Transverse colon (tissue), 4 donors: ENCODE measurements at regions not wholly inside any gene's neighbourhood (a gene's known extent, or its start where the extent isn't known, plus 50 kb on each side); places are given as distances from the start of the nearest gene placed in this dataset.

Experiments
- EP300 ChIP-seq: sonication (generic); formaldehyde crosslinking; IDR thresholded peaks from one replicate; pipeline ENCODE4 v1.6.1; 2017; ENCODE audit warnings: antibody characterized with exemption, low read depth
- POLR2A ChIP-seq: fragments of 450-650 bp; IDR thresholded peaks from one replicate; pipeline ENCODE4 v1.6.1; 2016; ENCODE audit warnings: antibody characterized with exemption, mild to moderate bottlenecking, moderate library complexity
- POLR2AphosphoS5 ChIP-seq, 3 donors: sonication (generic); formaldehyde crosslinking; IDR thresholded peaks; one replicate each; pipeline ENCODE4 v1.6.1; 2016; ENCODE audit warnings: antibody characterized with exemption in 3 of 3
- TF ChIP-seq, protein P1 (sequence below), 5 experiments: fragments of 200-600 bp in 3 of 5; fragments of 450-650 bp in 2 of 5; sonication (generic) in 3 of 5; IDR thresholded peaks; 1 replicate in 2 of 5; 2 replicates in 3 of 5; pipeline ENCODE4 v1.5.1; 2016 to 2017; ENCODE audit warnings: antibody characterized with exemption in 5 of 5, inconsistent platforms in 3 of 5, mild to moderate bottlenecking in 2 of 5, moderate library complexity in 1 of 5

DNA sequence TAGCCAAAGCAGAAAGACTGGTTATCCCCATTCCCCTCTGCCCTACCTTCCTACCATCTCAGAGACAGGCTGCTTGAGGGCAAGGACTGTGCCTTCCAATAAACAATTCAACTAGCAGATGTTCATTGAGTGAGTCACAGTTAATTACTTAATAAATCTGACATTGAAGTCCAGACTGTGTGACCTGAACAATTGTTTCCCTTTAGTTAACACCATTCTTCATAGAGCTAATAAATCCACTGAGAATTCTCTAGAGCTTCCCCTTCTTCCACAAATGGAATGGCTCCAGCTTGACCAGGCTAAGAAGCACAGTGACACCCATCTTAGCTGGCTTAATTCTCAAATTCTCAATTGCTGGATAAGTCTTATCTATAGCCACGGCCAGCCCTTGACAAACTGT lies 61.9 kb upstream of the GJA5 start:
- TF ChIP-seq, protein P1, sequence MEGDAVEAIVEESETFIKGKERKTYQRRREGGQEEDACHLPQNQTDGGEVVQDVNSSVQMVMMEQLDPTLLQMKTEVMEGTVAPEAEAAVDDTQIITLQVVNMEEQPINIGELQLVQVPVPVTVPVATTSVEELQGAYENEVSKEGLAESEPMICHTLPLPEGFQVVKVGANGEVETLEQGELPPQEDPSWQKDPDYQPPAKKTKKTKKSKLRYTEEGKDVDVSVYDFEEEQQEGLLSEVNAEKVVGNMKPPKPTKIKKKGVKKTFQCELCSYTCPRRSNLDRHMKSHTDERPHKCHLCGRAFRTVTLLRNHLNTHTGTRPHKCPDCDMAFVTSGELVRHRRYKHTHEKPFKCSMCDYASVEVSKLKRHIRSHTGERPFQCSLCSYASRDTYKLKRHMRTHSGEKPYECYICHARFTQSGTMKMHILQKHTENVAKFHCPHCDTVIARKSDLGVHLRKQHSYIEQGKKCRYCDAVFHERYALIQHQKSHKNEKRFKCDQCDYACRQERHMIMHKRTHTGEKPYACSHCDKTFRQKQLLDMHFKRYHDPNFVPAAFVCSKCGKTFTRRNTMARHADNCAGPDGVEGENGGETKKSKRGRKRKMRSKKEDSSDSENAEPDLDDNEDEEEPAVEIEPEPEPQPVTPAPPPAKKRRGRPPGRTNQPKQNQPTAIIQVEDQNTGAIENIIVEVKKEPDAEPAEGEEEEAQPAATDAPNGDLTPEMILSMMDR (IDR thresholded peaks at IDR 0.05) = no peak
- no peak for TF ChIP-seq POLR2A
- TF ChIP-seq EP300 = no peak
- TF ChIP-seq POLR2AphosphoS5 (IDR thresholded peaks at IDR 0.05) = no peak
